ENCODE measurements at regions not wholly inside any gene's neighbourhood (a gene's known extent, or its start where the extent isn't known, plus 50 kb on each side); places are given as distances from the start of the nearest gene placed in this dataset.

- H3K27ac Mint-ChIP-seq: peak overlapping the region; percentile 86
- TF ChIP-seq CTCF (IDR thresholded peaks at IDR 0.05): no peak
- POLR2A ChIA-PET: no interaction called here
- ATAC-seq (no peak), DNase-seq (no peak)
- H3K36me3 Mint-ChIP-seq (ENCODE audit: low read depth): no peaks in the 10 kb centered on the region
- H3K4me3 Mint-ChIP-seq: no peak overlapping the region
- no peaks in the 10 kb centered on the region for H3K27me3 Mint-ChIP-seq
- CTCF ChIA-PET: interaction anchor here (2.0 kb wide), 1 partner anchor 15 kb away, joined by 13 read pairs; no protein-coding TSS in a partner anchor
- H3K9me3 Mint-ChIP-seq: peaks cover 1% of the 10 kb centered on the region
- H3K4me1 Mint-ChIP-seq (ENCODE audit: low read depth): peaks cover 46% of the 10 kb centered on the region
- intact Hi-C loops (cut with micrococcal nuclease): loop anchor here (5.0 kb wide), 1 partner anchor 99 kb away; no protein-coding TSS in a partner anchor
Measured at GRCh38 chr2:126761256-126761980, 105.5 kb downstream of the GYPC start.

- ATAC-seq (peak; percentile 95), DNase-seq (peak; percentile 86)
- ChIA-PET CTCF (interaction anchor here (2.0 to 2.1 kb wide), 2 partner anchors 14 to 234 kb away, joined by 8 to 13 read pairs; no protein-coding TSS in a partner anchor), POLR2A (interaction anchor here (0.6 kb wide), 1 partner anchor 101 kb away, joined by 3 read pairs; no protein-coding TSS in a partner anchor)
- Mint-ChIP-seq H3K4me3 (peak overlapping the region; percentile 20), H3K9me3 (peaks cover 1% of the 10 kb centered on the region), H3K4me1 (ENCODE audit: low read depth) (peaks cover 48% of the 10 kb centered on the region), H3K27ac (peak overlapping the region; percentile 86), H3K36me3 (ENCODE audit: low read depth) (no peaks in the 10 kb centered on the region), H3K27me3 (no peaks in the 10 kb centered on the region)
- intact Hi-C loops (cut with micrococcal nuclease): loop anchor here (5.0 kb wide), 1 partner anchor 100 kb away; no protein-coding TSS in a partner anchor
- TF ChIP-seq CTCF (IDR thresholded peaks at IDR 0.05): no peak
Measured at GRCh38 chr2:126761981-126762878, 106.3 kb downstream of the GYPC start.

- ATAC-seq (no peak), DNase-seq (no peak)
- POLR2A ChIA-PET: interaction anchor here (1.1 kb wide), 1 partner anchor 12 kb away, joined by 3 read pairs; no protein-coding TSS in a partner anchor
- intact Hi-C loops (cut with micrococcal nuclease): loop anchor here (5.0 kb wide), 1 partner anchor 102 kb away; no protein-coding TSS in a partner anchor
- H3K4me3 Mint-ChIP-seq: no peak overlapping the region
- TF ChIP-seq CTCF (IDR thresholded peaks at IDR 0.05): no peak
- no peaks in the 10 kb centered on the region for H3K27me3 Mint-ChIP-seq
- no peaks in the 10 kb centered on the region for H3K36me3 Mint-ChIP-seq (ENCODE audit: low read depth)
- H3K4me1 Mint-ChIP-seq (ENCODE audit: low read depth): peaks cover 53% of the 10 kb centered on the region
- CTCF ChIA-PET: interaction anchor here (1.0 to 1.3 kb wide), 2 partner anchors 9 to 10 kb away, joined by 3 read pairs; no protein-coding TSS in a partner anchor
- no peaks in the 10 kb centered on the region for H3K9me3 Mint-ChIP-seq
- no peak overlapping the region for H3K27ac Mint-ChIP-seq
Measured at GRCh38 chr2:126764686-126765265, 108.8 kb downstream of the GYPC start.

GRCh38 chr2:126765395-126765794, 109.4 kb downstream of the GYPC start:
- H3K4me3 Mint-ChIP-seq: no peak overlapping the region
- no peak for TF ChIP-seq CTCF (IDR thresholded peaks at IDR 0.05)
- intact Hi-C loops (cut with micrococcal nuclease): no loop called here
- H3K4me1 Mint-ChIP-seq (ENCODE audit: low read depth): peaks cover 56% of the 10 kb centered on the region
- ATAC-seq (no peak), DNase-seq (no peak)
- ChIA-PET POLR2A (interaction anchor here (1.1 kb wide), 1 partner anchor 12 kb away, joined by 3 read pairs; no protein-coding TSS in a partner anchor), CTCF (interaction anchor here (1.0 to 1.3 kb wide), 2 partner anchors 9 to 10 kb away, joined by 3 read pairs; no protein-coding TSS in a partner anchor)
- no peak overlapping the region for H3K27ac Mint-ChIP-seq
- H3K36me3 Mint-ChIP-seq (ENCODE audit: low read depth): no peaks in the 10 kb centered on the region
- no peaks in the 10 kb centered on the region for H3K9me3 Mint-ChIP-seq
- no peaks in the 10 kb centered on the region for H3K27me3 Mint-ChIP-seq
